Peyer's patch (tissue), 4 donors: ENCODE measurements at regions not wholly inside any gene's neighbourhood (a gene's known extent, or its start where the extent isn't known, plus 50 kb on each side); places are given as distances from the start of the nearest gene placed in this dataset.

Source experiments
- DNase-seq, 3 donors: peaks; one replicate each; pipeline ENCODE4 v3.0.0-alpha.2; 2017 to 2019
- H3K27ac ChIP-seq, 4 donors: fragments of 200-600 bp; sonication (generic); one replicate each; pipeline ENCODE4 v1.5.1; 2016 to 2019
- H3K27me3 ChIP-seq, 2 donors: fragments of 200-600 bp; sonication (generic); one replicate each; pipeline ENCODE4 v1.5.1; 2019
- H3K36me3 ChIP-seq, 3 donors: fragments of 200-600 bp; sonication (generic); one replicate each; pipeline ENCODE4 v1.5.1; 2016 to 2019
- H3K4me1 ChIP-seq, 4 donors: fragments of 200-600 bp; sonication (generic); one replicate each; pipeline ENCODE4 v1.5.1; 2016 to 2019
- H3K4me3 ChIP-seq, 4 donors: fragments of 200-600 bp; sonication (generic); 1 replicate in 3 of 4; 2 replicates in 1 of 4; pipeline ENCODE4 v1.5.1; 2016 to 2019; ENCODE audit warnings: mild to moderate bottlenecking in 1 of 4
- H3K9me3 ChIP-seq, 4 donors: fragments of 200-600 bp; sonication (generic); one replicate each; pipeline ENCODE4 v1.5.1; 2016 to 2019; ENCODE audit warnings: mild to moderate bottlenecking in 1 of 4
- CTCF ChIP-seq, 6 experiments: fragments of 450-650 bp in 4 of 6; fragments of 200-600 bp in 2 of 6; sonication (generic) in 1 of 6; IDR thresholded peaks; one replicate each; pipeline ENCODE4 v1.5.1; 2017 to 2019; ENCODE audit warnings: antibody characterized with exemption in 6 of 6, mild to moderate bottlenecking in 3 of 6, moderate library complexity in 1 of 6
- POLR2A ChIP-seq, 2 donors: fragments of 450-650 bp; IDR thresholded peaks; one replicate each; pipeline ENCODE4 v1.5.1; 2017; ENCODE audit warnings: antibody characterized with exemption in 2 of 2, mild to moderate bottlenecking in 2 of 2, moderate library complexity in 2 of 2

- peaks cover 0 to 5% (median 0%) of the 10 kb centered on the region in 4 donors for H3K4me1 ChIP-seq
- H3K4me3 ChIP-seq = no peak overlapping the region
- no peak overlapping the region for H3K27ac ChIP-seq
- H3K36me3 ChIP-seq = no peaks in the 10 kb centered on the region
- peaks cover 0 to 22% of the 10 kb centered on the region in 2 donors for H3K27me3 ChIP-seq
- H3K9me3 ChIP-seq = peaks cover 0 to 9% (median 2%) of the 10 kb centered on the region in 4 donors
- DNase-seq = peak in 2 of 3 donors; percentile 32 to 56
- TF ChIP-seq POLR2A (IDR thresholded peaks at IDR 0.05) (no peak), CTCF (IDR thresholded peaks at IDR 0.05) (no peak)
Observed at GRCh38 chr6:27684264-27685211, 211.6 kb upstream of the ZNF184 start.

- no peak overlapping the region for H3K4me3 ChIP-seq
- no peak for DNase-seq
- H3K36me3 ChIP-seq = no peaks in the 10 kb centered on the region
- peaks cover 0 to 9% (median 2%) of the 10 kb centered on the region in 4 donors for H3K9me3 ChIP-seq
- no peak overlapping the region for H3K27ac ChIP-seq
- H3K4me1 ChIP-seq = no peaks in the 10 kb centered on the region
- H3K27me3 ChIP-seq = peaks cover 0 to 22% of the 10 kb centered on the region in 2 donors
- TF ChIP-seq POLR2A (IDR thresholded peaks at IDR 0.05) = no peak
- TF ChIP-seq CTCF (IDR thresholded peaks at IDR 0.05) = no peak
Observed at GRCh38 chr6:27679964-27680694, 207.2 kb upstream of the ZNF184 start.

GRCh38 chr6:27679308-27679963 lies 206.5 kb upstream of the ZNF184 start:
- Histone ChIP-seq H3K9me3 (peaks cover 0 to 9% (median 2%) of the 10 kb centered on the region in 4 donors), H3K27ac (no peak overlapping the region), H3K4me3 (no peak overlapping the region), H3K4me1 (no peaks in the 10 kb centered on the region), H3K27me3 (peaks cover 0 to 22% of the 10 kb centered on the region in 2 donors), H3K36me3 (no peaks in the 10 kb centered on the region)
- DNase-seq = no peak
- TF ChIP-seq CTCF (IDR thresholded peaks at IDR 0.05) (no peak), POLR2A (IDR thresholded peaks at IDR 0.05) (no peak)

GRCh38 chr6:27678469-27678868 lies 205.6 kb upstream of the ZNF184 start:
- Histone ChIP-seq H3K4me1 (no peaks in the 10 kb centered on the region), H3K36me3 (no peaks in the 10 kb centered on the region), H3K27ac (no peak overlapping the region), H3K4me3 (no peak overlapping the region), H3K27me3 (peaks cover 0 to 22% of the 10 kb centered on the region in 2 donors), H3K9me3 (peaks cover 0 to 9% (median 2%) of the 10 kb centered on the region in 4 donors)
- DNase-seq = no peak
- TF ChIP-seq CTCF (IDR thresholded peaks at IDR 0.05) (no peak), POLR2A (IDR thresholded peaks at IDR 0.05) (no peak)

- Histone ChIP-seq H3K4me3 (no peak overlapping the region), H3K4me1 (peaks cover 0 to 5% (median 0%) of the 10 kb centered on the region in 4 donors), H3K36me3 (no peaks in the 10 kb centered on the region), H3K27me3 (peaks cover 0 to 29% of the 10 kb centered on the region in 2 donors), H3K27ac (no peak overlapping the region), H3K9me3 (no peaks in the 10 kb centered on the region)
- no peak for TF ChIP-seq CTCF (IDR thresholded peaks at IDR 0.05)
- no peak for TF ChIP-seq POLR2A (IDR thresholded peaks at IDR 0.05)
- no peak for DNase-seq
Observed at GRCh38 chr6:27674882-27675281, 202.0 kb upstream of the ZNF184 start.
